ENCODE measurements at regions not wholly inside any gene's neighbourhood (a gene's known extent, or its start where the extent isn't known, plus 50 kb on each side); places are given as distances from the start of the nearest gene placed in this dataset.
"Not testable (repeated sequence)": the region's sequence is repeated elsewhere in the genome, so short reads cannot be mapped to it uniquely, and the experiment has no call there.

- not testable (repeated sequence) for DNase-seq
Observed at GRCh38 chr1:146630302-146630701, 307.8 kb upstream of the NBPF12 start.

- DNase-seq, result not testable (repeated sequence)
Observed at GRCh38 chr1:146618582-146618981, 319.5 kb upstream of the NBPF12 start.

- DNase-seq, result not testable (repeated sequence)
Observed at GRCh38 chr1:146604681-146605080, 333.4 kb upstream of the NBPF12 start.

GRCh38 chr1:146600720-146601307 lies 337.3 kb upstream of the NBPF12 start:
- not testable (repeated sequence) for DNase-seq

- not testable (repeated sequence) for DNase-seq
Observed at GRCh38 chr1:146599906-146600305, 338.2 kb upstream of the NBPF12 start.

GRCh38 chr1:146581229-146581628 lies 352.4 kb upstream of the NOTCH2NLA start:
- not testable (repeated sequence) for DNase-seq

GRCh38 chr1:146567541-146567940 lies 338.7 kb upstream of the NOTCH2NLA start:
- DNase-seq, result not testable (repeated sequence)

- DNase-seq, result not testable (repeated sequence)
Observed at GRCh38 chr1:146558032-146558431, 329.2 kb upstream of the NOTCH2NLA start.

GRCh38 chr1:146556405-146556804 lies 327.6 kb upstream of the NOTCH2NLA start:
- not testable (repeated sequence) for DNase-seq

GRCh38 chr1:146552414-146552813 lies 323.6 kb upstream of the NOTCH2NLA start:
- not testable (repeated sequence) for DNase-seq

GRCh38 chr1:146548684-146549083 lies 319.9 kb upstream of the NOTCH2NLA start:
- not testable (repeated sequence) for DNase-seq

- DNase-seq, result not testable (repeated sequence)
Observed at GRCh38 chr1:146546189-146546588, 317.4 kb upstream of the NOTCH2NLA start.

- DNase-seq, result not testable (repeated sequence)
Observed at GRCh38 chr1:146537775-146538373, 309.1 kb upstream of the NOTCH2NLA start.

GRCh38 chr1:146536028-146536427 lies 307.2 kb upstream of the NOTCH2NLA start:
- not testable (repeated sequence) for DNase-seq

GRCh38 chr1:146535575-146535974 lies 306.8 kb upstream of the NOTCH2NLA start:
- not testable (repeated sequence) for DNase-seq

- DNase-seq, result not testable (repeated sequence)
Observed at GRCh38 chr1:146530958-146531357, 302.1 kb upstream of the NOTCH2NLA start.

GRCh38 chr1:146522812-146523211 lies 294.0 kb upstream of the NOTCH2NLA start:
- DNase-seq, result not testable (repeated sequence)

- not testable (repeated sequence) for DNase-seq
Observed at GRCh38 chr1:146522345-146522744, 293.5 kb upstream of the NOTCH2NLA start.

- DNase-seq, result not testable (repeated sequence)
Observed at GRCh38 chr1:146521804-146522203, 293.0 kb upstream of the NOTCH2NLA start.

- DNase-seq, result not testable (repeated sequence)
Observed at GRCh38 chr1:146513754-146514153, 284.9 kb upstream of the NOTCH2NLA start.

- DNase-seq, result not testable (repeated sequence)
Observed at GRCh38 chr1:146511047-146511777, 282.4 kb upstream of the NOTCH2NLA start.

GRCh38 chr1:146510248-146510983 lies 281.6 kb upstream of the NOTCH2NLA start:
- not testable (repeated sequence) for DNase-seq

GRCh38 chr1:146504121-146504520 lies 275.3 kb upstream of the NOTCH2NLA start:
- not testable (repeated sequence) for DNase-seq

All from stimulated activated CD8-positive, alpha-beta memory T cell treated with anti-CD3 and anti-CD28 coated beads, Interleukin-4, amount 100 ng/mL, for 48 hours (primary cell).